EL (cell line): ENCODE measurements at regions not wholly inside any gene's neighbourhood (a gene's known extent, or its start where the extent isn't known, plus 50 kb on each side); places are given as distances from the start of the nearest gene placed in this dataset.

ENCODE experiments used
- DNase-seq: peaks from one replicate; pipeline ENCODE4 v3.0.0-alpha.2; 2016

- no peak for DNase-seq
Measured at GRCh38 chr14:87503711-87504110, 489.3 kb downstream of the GALC start.

- DNase-seq: no peak
Measured at GRCh38 chr14:87497301-87497700, 495.7 kb downstream of the GALC start.

GRCh38 chr14:87494010-87494409, 499.0 kb downstream of the GALC start:
- DNase-seq: no peak

GRCh38 chr14:87492561-87492960, 500.4 kb downstream of the GALC start:
- DNase-seq: no peak

- DNase-seq: no peak
Measured at GRCh38 chr14:87491816-87492215, 501.2 kb downstream of the GALC start.

- no peak for DNase-seq
Measured at GRCh38 chr14:87489196-87489819, 503.7 kb downstream of the GALC start.

GRCh38 chr14:87483271-87484260, 509.4 kb downstream of the GALC start:
- peak; percentile 25 for DNase-seq

- no peak for DNase-seq
Measured at GRCh38 chr14:87468531-87468930, 524.5 kb downstream of the GALC start.

- DNase-seq: no peak
Measured at GRCh38 chr14:87467578-87467977, 525.4 kb downstream of the GALC start.

GRCh38 chr14:87465770-87466169, 527.2 kb downstream of the GALC start:
- no peak for DNase-seq

GRCh38 chr14:87461704-87462103, 531.3 kb downstream of the GALC start:
- no peak for DNase-seq

GRCh38 chr14:87457720-87458119, 535.3 kb downstream of the GALC start:
- no peak for DNase-seq

GRCh38 chr14:87450193-87450592, 542.8 kb downstream of the GALC start:
- no peak for DNase-seq

- no peak for DNase-seq
Measured at GRCh38 chr14:87449016-87449415, 544.0 kb downstream of the GALC start.

GRCh38 chr14:87443787-87444186, 549.2 kb downstream of the GALC start:
- DNase-seq: no peak

- no peak for DNase-seq
Measured at GRCh38 chr14:87443039-87443438, 549.9 kb downstream of the GALC start.

- no peak for DNase-seq
Measured at GRCh38 chr14:87437158-87437557, 555.8 kb downstream of the GALC start.

GRCh38 chr14:87434680-87435079, 558.3 kb downstream of the GALC start:
- DNase-seq: no peak

- DNase-seq: no peak
Measured at GRCh38 chr14:87434011-87434410, 559.0 kb downstream of the GALC start.

- DNase-seq: no peak
Measured at GRCh38 chr14:87432698-87433097, 560.3 kb downstream of the GALC start.

GRCh38 chr14:87430810-87431209, 562.2 kb downstream of the GALC start:
- DNase-seq: peak; percentile 27

- no peak for DNase-seq
Measured at GRCh38 chr14:87430214-87430613, 562.8 kb downstream of the GALC start.

GRCh38 chr14:87419925-87420324, 573.1 kb downstream of the GALC start:
- DNase-seq: no peak

- DNase-seq: no peak
Measured at GRCh38 chr14:87411370-87411769, 581.6 kb downstream of the GALC start.
